Neural progenitor cell (in vitro differentiated cells): ENCODE measurements at regions not wholly inside any gene's neighbourhood (a gene's known extent, or its start where the extent isn't known, plus 50 kb on each side); places are given as distances from the start of the nearest gene placed in this dataset. TPM values are rescaled to one million over a fixed set of nuclear protein-coding genes. Genes with fewer than 3 reads are reported as not detected.
"Not testable (repeated sequence)": the region's sequence is repeated elsewhere in the genome, so short reads cannot be mapped to it uniquely, and the experiment has no call there.

Experiments used
- DNase-seq: peaks from one replicate; pipeline ENCODE4 v3.0.0-alpha.2; 2016; ENCODE audit warnings: low spot score
- H2AFZ ChIP-seq: fragments of 200-600 bp; sonication (generic); replicated peaks from 2 replicates; pipeline ENCODE4 v1.6.1; 2016; ENCODE audit warnings: antibody characterized with exemption
- H3F3A ChIP-seq: fragments of 200-600 bp; sonication (generic); 2 replicates; pipeline ENCODE4 v1.6.1; 2016; ENCODE audit warnings: antibody characterized with exemption, low read depth
- H3K27ac ChIP-seq: fragments of 200-600 bp; sonication (generic); 2 replicates; pipeline ENCODE4 v1.5.1; 2016; ENCODE audit warnings: mild to moderate bottlenecking
- H3K27me3 ChIP-seq: fragments of 200-600 bp; sonication (generic); 2 replicates; pipeline ENCODE4 v1.6.1; 2016; ENCODE audit warnings: mild to moderate bottlenecking, moderate library complexity
- H3K36me3 ChIP-seq: fragments of 200-600 bp; sonication (generic); 2 replicates; pipeline ENCODE4 v1.5.1; 2016
- H3K4me1 ChIP-seq: fragments of 200-600 bp; sonication (generic); 2 replicates; pipeline ENCODE4 v1.6.1; 2016; ENCODE audit warnings: mixed run types
- H3K4me2 ChIP-seq: fragments of 200-600 bp; sonication (generic); 2 replicates; pipeline ENCODE4 v1.6.1; 2016
- H3K4me3 ChIP-seq: fragments of 200-600 bp; sonication (generic); 2 replicates; pipeline ENCODE4 v1.5.1; 2016
- H3K79me2 ChIP-seq: fragments of 200-600 bp; sonication (generic); 2 replicates; pipeline ENCODE4 v1.6.1; 2016; ENCODE audit warnings: low read depth
- H3K9ac ChIP-seq: fragments of 200-600 bp; sonication (generic); 2 replicates; pipeline ENCODE4 v1.6.1; 2016
- H3K9me3 ChIP-seq: fragments of 200-600 bp; sonication (generic); 2 replicates; pipeline ENCODE4 v1.5.1; 2016; ENCODE audit warnings: low read depth
- H4K20me1 ChIP-seq: fragments of 200-600 bp; sonication (generic); 2 replicates; pipeline ENCODE4 v1.6.1; 2016; ENCODE audit warnings: low read depth
- H3K27ac Mint-ChIP-seq: 3 replicates; pipeline ENCODE4 v1.8.0; 2021; ENCODE audit warnings: mixed read lengths
- H3K27me3 Mint-ChIP-seq: 2 replicates; pipeline ENCODE4 v1.8.0; 2022; ENCODE audit warnings: low read depth, mild to moderate bottlenecking, inconsistent platforms, moderate library complexity, mixed read lengths; ENCODE audit not compliant: insufficient read depth
- H3K36me3 Mint-ChIP-seq: 3 replicates; pipeline ENCODE4 v1.8.0; 2021; ENCODE audit warnings: mixed read lengths
- H3K4me1 Mint-ChIP-seq: 3 replicates; pipeline ENCODE4 v1.8.0; 2021; ENCODE audit warnings: mixed read lengths
- H3K4me3 Mint-ChIP-seq: 3 replicates; pipeline ENCODE4 v1.8.0; 2021; ENCODE audit warnings: mild to moderate bottlenecking, moderate library complexity, mixed read lengths
- H3K9me3 Mint-ChIP-seq: 3 replicates; pipeline ENCODE4 v1.8.0; 2020; ENCODE audit warnings: mixed read lengths
- small RNA-seq: library from RNA; depleted of rRNA; stranded (forward); fragments of <200 nt; gene quantifications from one replicate; pipeline ENCODE3, GENCODE V24; 2015

GRCh38 chr21:7829411-7829810 lies 2692.0 kb upstream of the TPTE start:
- not testable (repeated sequence) for H3K79me2 ChIP-seq, H3K9ac ChIP-seq, H3K27ac Mint-ChIP-seq, H3K4me3 Mint-ChIP-seq, H3K4me2 ChIP-seq, H3K4me1 ChIP-seq, DNase-seq, H3K27ac ChIP-seq, H3K27me3 ChIP-seq, H2AFZ ChIP-seq, H3K36me3 Mint-ChIP-seq, H3K9me3 ChIP-seq, H3K27me3 Mint-ChIP-seq, H3K36me3 ChIP-seq, H4K20me1 ChIP-seq, H3K4me3 ChIP-seq, H3K4me1 Mint-ChIP-seq, H3K9me3 Mint-ChIP-seq, H3F3A ChIP-seq

GRCh38 chr21:7837315-7837714 lies 2684.1 kb upstream of the TPTE start:
- H2AFZ ChIP-seq, H3K27ac Mint-ChIP-seq, DNase-seq, H4K20me1 ChIP-seq, H3F3A ChIP-seq, H3K9ac ChIP-seq, H3K9me3 Mint-ChIP-seq, H3K27me3 Mint-ChIP-seq, H3K79me2 ChIP-seq, H3K4me3 ChIP-seq, H3K27ac ChIP-seq, H3K4me1 Mint-ChIP-seq, H3K36me3 Mint-ChIP-seq, H3K36me3 ChIP-seq, H3K27me3 ChIP-seq, H3K4me1 ChIP-seq, H3K4me3 Mint-ChIP-seq, H3K9me3 ChIP-seq, H3K4me2 ChIP-seq: not testable (repeated sequence)

GRCh38 chr21:7853426-7853825 lies 2668.0 kb upstream of the TPTE start:
- not testable (repeated sequence) for H3K36me3 ChIP-seq, H3K4me2 ChIP-seq, H3K79me2 ChIP-seq, H3K4me3 ChIP-seq, H3K4me1 Mint-ChIP-seq, H3K27ac Mint-ChIP-seq, H3K27ac ChIP-seq, H3K27me3 ChIP-seq, H3K4me3 Mint-ChIP-seq, H3F3A ChIP-seq, DNase-seq, H4K20me1 ChIP-seq, H3K27me3 Mint-ChIP-seq, H3K9me3 ChIP-seq, H3K4me1 ChIP-seq, H3K36me3 Mint-ChIP-seq, H2AFZ ChIP-seq, H3K9ac ChIP-seq, H3K9me3 Mint-ChIP-seq

GRCh38 chr21:7853836-7854235 lies 2667.5 kb upstream of the TPTE start:
- H3K9ac ChIP-seq, H3K4me3 Mint-ChIP-seq, H3K36me3 Mint-ChIP-seq, H3K27me3 ChIP-seq, H4K20me1 ChIP-seq, H3K4me1 ChIP-seq, H3K36me3 ChIP-seq, H3K9me3 ChIP-seq, H3K4me2 ChIP-seq, H3K4me1 Mint-ChIP-seq, H2AFZ ChIP-seq, H3K9me3 Mint-ChIP-seq, H3K27me3 Mint-ChIP-seq, DNase-seq, H3K4me3 ChIP-seq, H3F3A ChIP-seq, H3K79me2 ChIP-seq, H3K27ac Mint-ChIP-seq, H3K27ac ChIP-seq: not testable (repeated sequence)

Small RNA genes lying in the stretch of these regions (small RNA-seq; reads per million reads assigned to genes)
- not detected for gene RF00614
